GM12864 (cell line): ENCODE measurements at regions not wholly inside any gene's neighbourhood (a gene's known extent, or its start where the extent isn't known, plus 50 kb on each side); places are given as distances from the start of the nearest gene placed in this dataset.

Source experiments
- DNase-seq: peaks from one replicate; pipeline ENCODE4 v3.0.0-alpha.2; 2011; ENCODE audit warnings: low read depth
- H3K4me3 ChIP-seq: 2 replicates; pipeline ENCODE4 v1.5.1; 2011; ENCODE audit warnings: mild to moderate bottlenecking, low read depth, low read length, control low read depth
- CTCF ChIP-seq: IDR thresholded peaks from 2 replicates; pipeline ENCODE4 v1.5.1; 2011; ENCODE audit warnings: low read depth, mild to moderate bottlenecking, moderate library complexity, low read length, control low read depth, inconsistent platforms; ENCODE audit errors: missing control alignments

DNA sequence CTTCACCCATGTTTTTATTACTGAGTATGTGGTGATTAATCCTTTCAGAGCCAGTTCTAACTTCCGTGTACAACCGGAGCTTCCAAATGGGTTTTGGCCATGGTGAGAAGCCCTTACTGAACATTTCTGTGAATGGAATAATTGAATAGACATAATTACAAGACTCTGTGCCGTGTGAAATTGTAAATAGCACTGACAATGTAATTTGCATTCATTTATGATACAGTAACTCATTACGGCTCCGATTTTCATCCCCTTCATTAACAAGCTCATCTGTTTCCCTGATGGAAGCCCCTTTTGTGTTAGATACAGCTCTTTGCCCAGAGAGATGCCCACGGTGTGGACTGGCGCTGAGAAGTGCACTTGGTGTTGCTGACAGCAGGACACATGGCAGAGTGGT is 891.0 kb downstream of the AACS start:
- TF ChIP-seq CTCF, result no peak
- H3K4me3 ChIP-seq, result no peak overlapping the region
- DNase-seq, result no peak

- no peak for DNase-seq
- TF ChIP-seq CTCF, result no peak
- H3K4me3 ChIP-seq, result no peak overlapping the region
Observed at GRCh38 chr12:125966641-125967040, 901.4 kb downstream of the AACS start.

- no peak for TF ChIP-seq CTCF
- H3K4me3 ChIP-seq, result no peak overlapping the region
- no peak for DNase-seq
Observed at GRCh38 chr12:125968413-125968812, 903.2 kb downstream of the AACS start.

DNA sequence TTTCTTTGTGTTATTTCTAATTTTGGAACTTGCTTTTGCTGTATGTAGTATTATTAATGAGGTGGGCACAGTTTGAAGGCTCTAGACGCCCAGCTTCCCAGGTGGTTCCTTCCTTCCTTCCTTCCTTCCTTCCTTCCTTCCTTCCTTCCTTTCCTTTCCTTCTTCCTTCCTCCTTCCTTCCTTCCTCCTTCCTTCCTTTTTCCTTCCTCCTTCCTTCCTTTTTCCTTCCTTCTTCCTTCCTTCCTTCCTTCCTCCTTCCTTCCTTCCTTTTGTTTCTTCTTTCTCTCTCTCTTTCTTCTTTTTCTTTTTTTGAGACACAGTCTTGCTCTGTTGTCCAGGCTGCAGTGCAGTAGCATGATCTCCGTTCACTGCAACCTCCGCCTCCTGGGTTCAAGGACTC is 906.7 kb downstream of the AACS start:
- H3K4me3 ChIP-seq, result no peak overlapping the region
- no peak for DNase-seq
- TF ChIP-seq CTCF, result no peak

DNA sequence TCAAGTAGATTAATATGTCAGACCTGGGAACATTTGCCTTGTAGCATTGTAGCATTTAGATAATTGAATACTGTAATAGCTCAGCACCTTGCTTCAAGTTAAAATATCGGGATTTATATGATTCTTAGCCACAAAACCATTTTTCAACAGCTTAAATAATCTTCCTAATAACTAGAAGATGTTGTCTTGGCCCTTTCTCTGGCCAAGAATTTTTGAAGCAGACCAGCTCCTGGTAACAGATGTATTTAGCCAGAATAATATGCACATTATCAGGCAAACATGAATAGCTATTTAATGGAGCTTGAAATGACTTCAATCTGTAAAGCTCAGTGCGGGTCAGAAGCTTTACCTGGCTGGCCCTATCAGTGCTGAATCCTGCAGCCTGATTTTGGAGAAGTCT is 913.1 kb downstream of the AACS start:
- TF ChIP-seq CTCF, result no peak
- H3K4me3 ChIP-seq, result no peak overlapping the region
- no peak for DNase-seq

- no peak for DNase-seq
- TF ChIP-seq CTCF, result no peak
- H3K4me3 ChIP-seq, result no peak overlapping the region
Observed at GRCh38 chr12:125981610-125982253, 916.5 kb downstream of the AACS start.

DNA sequence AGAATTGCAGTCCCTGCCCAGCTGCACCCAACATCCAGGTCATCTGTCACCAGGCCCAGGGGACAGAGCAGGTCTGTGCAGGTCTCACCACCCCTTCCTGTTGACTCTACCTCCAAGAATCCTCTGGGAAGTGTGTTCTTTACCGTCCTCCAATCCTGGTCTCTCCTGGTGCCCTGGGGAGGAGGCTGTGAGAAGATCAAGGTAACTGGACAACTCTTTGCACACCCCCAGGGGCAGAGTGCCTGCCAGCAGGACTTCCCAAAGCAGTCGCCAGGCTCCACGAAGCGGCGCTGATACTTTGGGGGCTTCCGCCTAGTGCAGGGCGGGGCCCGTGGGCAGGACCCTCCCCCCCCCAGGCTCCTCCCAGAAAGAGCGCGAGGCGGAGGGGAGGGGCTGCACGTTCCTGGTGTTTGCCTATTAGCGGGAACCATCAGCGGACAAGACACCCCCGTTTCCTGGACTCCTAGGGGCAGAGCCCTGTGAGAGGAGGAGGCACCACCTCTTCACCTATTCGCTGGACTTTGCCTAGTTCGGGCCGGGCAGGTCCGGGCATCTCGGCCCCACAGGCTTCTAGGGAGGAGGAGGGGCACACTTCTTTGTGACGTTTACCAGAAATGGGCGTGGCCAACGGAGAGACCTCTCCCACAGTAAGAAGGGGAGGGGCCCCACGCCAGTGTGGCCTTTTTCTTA is 918.0 kb downstream of the AACS start:
- DNase-seq, result no peak
- no peak overlapping the region for H3K4me3 ChIP-seq
- TF ChIP-seq CTCF, result no peak
